ENCODE measurements at regions not wholly inside any gene's neighbourhood (a gene's known extent, or its start where the extent isn't known, plus 50 kb on each side); places are given as distances from the start of the nearest gene placed in this dataset.

DNA sequence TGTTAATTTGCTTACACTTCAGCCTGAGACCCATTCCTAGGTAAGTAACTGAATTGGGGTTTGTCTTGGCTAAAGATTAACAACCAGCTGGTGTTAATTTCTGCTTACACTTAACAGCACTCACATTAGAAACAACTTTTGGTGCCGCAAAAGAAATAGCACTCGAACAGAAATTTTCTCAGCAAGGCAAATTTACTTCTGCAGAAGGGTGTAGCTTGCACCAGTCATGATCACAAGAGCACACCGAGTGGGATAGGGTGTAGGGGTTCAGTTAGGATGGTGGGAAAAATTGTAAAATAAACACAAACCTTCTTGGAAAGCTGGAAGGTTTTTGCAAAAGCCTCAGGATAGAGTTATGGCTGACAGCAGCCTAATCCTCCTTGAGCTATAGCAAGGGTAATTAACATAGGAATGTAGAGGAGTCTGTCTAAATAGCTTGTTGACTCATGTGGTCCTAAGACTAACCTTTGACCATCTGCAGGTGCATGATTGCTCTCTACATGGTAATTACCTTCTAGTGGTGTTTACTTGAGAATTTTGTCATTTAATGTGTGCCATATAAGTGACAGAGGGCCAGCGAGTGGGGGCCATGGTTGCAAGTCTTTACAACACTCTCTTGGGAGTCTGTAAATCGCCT is 67.8 kb upstream of the CDK13 start:
- Mint-ChIP-seq H3K9me3 (peaks cover 0 to 22% (median 11%) of the 10 kb centered on the region in 7 donors), H3K36me3 (peaks cover 0 to 14% of the 10 kb centered on the region in 2 donors), H3K4me1 (no peaks in the 10 kb centered on the region), H3K27me3 (peaks cover 0 to 18% (median 13%) of the 10 kb centered on the region in 3 donors), H3K4me3 (no peak overlapping the region), H3K27ac (no peak overlapping the region)
- no peak for DNase-seq
- no peak for ATAC-seq (ENCODE audit: low read depth in 2 of 2)

DNA sequence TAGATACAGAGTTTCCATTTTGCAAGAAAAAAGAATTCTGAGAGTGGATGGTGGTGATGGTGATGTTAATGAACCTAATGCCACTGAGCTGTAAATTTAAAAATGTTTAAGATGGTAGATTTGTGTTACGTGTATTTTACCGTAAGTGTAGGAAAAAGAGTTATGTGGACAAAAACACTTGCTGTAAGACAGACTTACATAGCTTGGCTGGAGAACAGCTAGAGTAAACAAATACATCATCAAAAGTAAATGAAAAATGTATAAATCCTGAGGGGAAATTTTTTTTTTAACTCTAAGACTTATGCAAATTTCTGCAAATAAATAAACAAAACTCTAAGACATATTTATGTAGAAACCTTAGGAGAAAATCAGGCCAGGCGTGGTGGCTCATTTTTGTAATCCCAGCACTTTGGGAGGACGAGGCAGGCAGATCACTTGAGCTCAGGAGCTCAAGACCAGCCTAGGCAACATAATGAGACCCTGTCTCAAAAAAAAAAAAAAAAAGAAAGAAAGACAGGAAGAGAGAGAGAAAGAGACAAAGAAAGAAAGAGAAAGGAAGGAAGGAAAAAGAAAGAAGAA is 66.2 kb upstream of the CDK13 start:
- no peak for ATAC-seq (ENCODE audit: low read depth in 2 of 2)
- DNase-seq: no peak
- Mint-ChIP-seq H3K27ac (no peak overlapping the region), H3K4me3 (no peak overlapping the region), H3K36me3 (peaks cover 0 to 14% of the 10 kb centered on the region in 2 donors), H3K4me1 (no peaks in the 10 kb centered on the region), H3K9me3 (peaks cover 0 to 22% (median 11%) of the 10 kb centered on the region in 7 donors), H3K27me3 (peaks cover 0 to 18% (median 13%) of the 10 kb centered on the region in 3 donors)

DNA sequence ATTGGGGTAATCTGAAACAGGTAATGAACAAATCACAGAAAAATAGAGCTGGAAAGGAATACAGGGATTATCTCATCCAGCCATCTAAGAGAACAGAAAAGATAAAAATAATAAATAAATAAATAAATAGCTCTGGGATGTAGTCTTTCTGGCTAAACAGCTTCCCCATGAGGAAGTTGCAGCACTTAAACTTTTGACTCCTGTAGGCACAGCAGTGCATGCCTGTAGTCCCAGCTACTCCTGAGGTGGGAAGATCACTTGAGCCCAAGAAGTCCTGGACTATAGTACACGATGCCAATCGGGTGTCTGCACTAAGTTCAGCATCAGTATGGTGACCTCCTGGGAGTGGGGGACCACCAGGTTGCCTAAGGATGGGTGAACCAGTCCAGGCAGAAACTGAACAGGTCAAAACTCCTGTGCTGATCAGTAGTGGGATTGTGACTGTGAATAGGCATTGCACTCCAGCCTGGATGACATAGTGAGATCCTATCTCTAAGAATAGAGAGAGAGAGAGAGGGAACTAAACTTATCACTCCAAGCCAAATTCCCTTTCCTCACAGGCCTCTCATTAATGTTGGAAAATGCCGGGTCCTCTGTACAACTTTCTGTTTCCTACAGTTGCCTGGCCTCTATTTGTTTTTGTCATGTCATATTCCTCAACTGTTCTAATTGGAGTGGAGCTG is 61.7 kb upstream of the CDK13 start:
- no peak overlapping the region for H3K4me3 Mint-ChIP-seq
- no peak overlapping the region for H3K27ac Mint-ChIP-seq
- ATAC-seq (ENCODE audit: low read depth in 2 of 2): no peak

DNA sequence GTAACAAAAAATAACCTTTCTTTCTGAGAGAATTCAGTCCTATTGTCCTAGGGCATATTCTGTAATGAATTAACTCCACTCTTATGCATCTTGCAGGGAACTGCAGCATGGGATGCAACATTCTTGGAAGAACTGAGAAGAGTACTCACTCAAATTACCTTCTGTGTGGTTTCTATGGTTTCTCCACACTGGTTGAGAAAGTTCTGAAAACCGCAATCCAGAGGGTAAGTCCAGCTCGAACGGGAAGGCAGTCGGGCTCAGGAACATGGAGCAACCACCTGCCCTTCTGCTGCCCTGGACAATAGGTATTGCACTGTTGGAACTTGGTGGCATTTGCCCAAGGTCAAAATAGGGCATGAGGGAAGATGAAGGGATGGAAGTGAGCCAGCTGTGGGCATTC is 59.6 kb upstream of the CDK13 start:
- H3K4me3 Mint-ChIP-seq: no peak overlapping the region
- H3K9me3 Mint-ChIP-seq: no peaks in the 10 kb centered on the region
- H3K36me3 Mint-ChIP-seq: no peaks in the 10 kb centered on the region
- ATAC-seq (ENCODE audit: low read depth in 2 of 2): no peak
- no peaks in the 10 kb centered on the region for H3K4me1 Mint-ChIP-seq
- H3K27me3 Mint-ChIP-seq: peaks cover 6 to 8% (median 7%) of the 10 kb centered on the region in 3 donors
- DNase-seq: no peak
- no peak overlapping the region for H3K27ac Mint-ChIP-seq

More for the DNA sequence above, 61.7 kb upstream of the CDK13 start:
- peaks cover 0 to 4% (median 0%) of the 10 kb centered on the region in 7 donors for H3K9me3 Mint-ChIP-seq
- no peak for DNase-seq
- H3K36me3 Mint-ChIP-seq: no peaks in the 10 kb centered on the region
- no peaks in the 10 kb centered on the region for H3K4me1 Mint-ChIP-seq
- H3K27me3 Mint-ChIP-seq: peaks cover 0 to 13% (median 8%) of the 10 kb centered on the region in 3 donors

DNA sequence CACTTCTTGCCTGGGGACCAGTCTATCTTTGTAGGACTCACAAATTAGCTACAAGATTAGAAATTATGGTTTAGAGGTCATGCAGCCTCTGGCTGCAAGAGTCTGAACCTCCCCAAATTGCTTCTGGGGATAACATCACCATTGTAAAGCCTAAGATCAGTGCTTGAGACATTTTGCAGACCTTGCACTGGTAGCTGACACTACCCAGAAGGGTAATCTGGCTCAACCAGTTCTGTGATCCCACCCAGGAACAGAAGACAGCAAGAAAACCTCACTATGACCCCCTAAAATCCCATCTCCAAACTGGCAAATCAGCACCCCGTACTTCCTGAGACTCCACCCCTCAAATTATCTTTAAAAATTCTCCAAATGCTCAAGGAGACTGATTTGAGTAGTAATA is 58.2 kb upstream of the CDK13 start:
- Mint-ChIP-seq H3K4me1 (peaks cover 0 to 4% (median 0%) of the 10 kb centered on the region in 3 donors), H3K9me3 (no peaks in the 10 kb centered on the region), H3K36me3 (no peaks in the 10 kb centered on the region), H3K27ac (peak overlapping the region in 1 of 6 donors; percentile 57), H3K27me3 (peaks cover 6 to 8% (median 7%) of the 10 kb centered on the region in 3 donors), H3K4me3 (no peak overlapping the region)
- ATAC-seq (ENCODE audit: low read depth in 2 of 2) (no peak), DNase-seq (no peak)

DNA sequence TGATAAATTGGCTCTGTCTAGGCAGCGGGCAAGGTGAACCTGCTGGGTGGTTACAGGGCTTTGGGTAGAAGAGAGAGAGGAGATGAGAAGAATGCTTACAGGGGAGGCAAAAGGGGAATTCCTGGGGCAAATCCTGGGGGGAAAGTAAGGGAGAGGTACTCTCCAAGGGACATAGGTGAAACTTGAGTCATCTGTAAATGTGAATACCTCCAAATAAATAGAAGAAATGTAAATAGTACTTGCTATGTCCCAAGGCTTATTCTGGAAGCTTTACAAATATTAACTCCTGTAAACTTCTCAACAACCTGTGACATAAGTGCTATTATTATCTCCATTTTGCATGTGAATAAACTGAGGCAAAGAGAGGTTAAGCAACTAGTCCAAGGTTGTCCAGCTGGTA is 57.7 kb upstream of the CDK13 start:
- H3K9me3 Mint-ChIP-seq: no peaks in the 10 kb centered on the region

DNA sequence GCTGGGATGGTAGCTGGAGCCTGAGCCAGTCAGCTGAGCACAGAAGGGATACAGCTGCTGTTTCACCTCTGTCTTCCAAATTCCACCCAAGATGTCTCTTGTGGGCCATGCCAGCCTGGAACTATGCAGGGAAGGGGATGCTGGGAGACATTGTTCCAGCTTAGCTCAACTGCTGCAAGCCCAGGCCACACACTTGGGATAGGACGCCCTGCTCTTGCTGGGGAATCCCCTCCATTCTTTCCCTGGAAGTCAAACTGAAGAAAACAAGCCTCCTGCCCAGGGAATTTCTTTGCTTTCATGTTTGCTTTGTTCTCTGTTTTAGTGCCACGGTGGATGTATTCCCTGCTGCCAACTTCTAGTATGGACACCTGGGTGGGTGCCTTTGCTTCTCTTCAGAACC is 55.2 kb upstream of the CDK13 start:
- Mint-ChIP-seq H3K4me3 (no peak overlapping the region), H3K4me1 (peaks cover 0 to 4% (median 0%) of the 10 kb centered on the region in 3 donors), H3K36me3 (no peaks in the 10 kb centered on the region), H3K27ac (peak overlapping the region in 1 of 6 donors; percentile 80), H3K9me3 (no peaks in the 10 kb centered on the region), H3K27me3 (peaks cover 6 to 8% (median 7%) of the 10 kb centered on the region in 3 donors)
- ATAC-seq (ENCODE audit: low read depth in 2 of 2) (no peak), DNase-seq (no peak)

More for the DNA sequence above, 57.7 kb upstream of the CDK13 start:
- Mint-ChIP-seq H3K4me3 (no peak overlapping the region), H3K4me1 (peaks cover 0 to 4% (median 0%) of the 10 kb centered on the region in 3 donors), H3K36me3 (no peaks in the 10 kb centered on the region), H3K27ac (peak overlapping the region in 1 of 6 donors; percentile 57), H3K27me3 (peaks cover 6 to 8% (median 7%) of the 10 kb centered on the region in 3 donors)
- ATAC-seq (ENCODE audit: low read depth in 2 of 2) (no peak), DNase-seq (no peak)

DNA sequence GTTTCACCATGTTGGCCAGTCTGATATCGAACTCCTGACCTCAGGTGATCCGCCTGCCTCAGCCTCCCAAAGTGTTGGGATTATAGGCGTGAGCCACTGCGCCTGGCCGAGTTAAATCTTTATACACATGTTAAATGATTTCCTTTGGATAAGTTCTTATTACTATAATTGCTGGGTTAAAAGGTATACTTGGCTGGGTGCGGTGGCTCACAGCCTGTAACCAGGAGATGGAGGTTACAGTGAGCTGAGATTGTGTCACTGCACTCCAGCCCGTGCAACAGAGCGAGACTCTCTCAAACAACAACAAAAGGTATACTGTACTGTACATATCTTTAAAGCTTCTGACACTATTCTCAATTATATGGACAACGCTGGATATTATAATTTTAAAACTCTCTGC is 53.2 kb upstream of the CDK13 start:
- no peak for DNase-seq
- Mint-ChIP-seq H3K27me3 (peaks cover 0 to 12% (median 5%) of the 10 kb centered on the region in 3 donors), H3K27ac (no peak overlapping the region), H3K4me3 (peak overlapping the region in 3 of 8 donors; percentile 27 to 68 (median 51)), H3K4me1 (peaks cover 0 to 4% (median 0%) of the 10 kb centered on the region in 3 donors), H3K9me3 (no peaks in the 10 kb centered on the region), H3K36me3 (no peaks in the 10 kb centered on the region)
- no peak for ATAC-seq (ENCODE audit: low read depth in 2 of 2)

DNA sequence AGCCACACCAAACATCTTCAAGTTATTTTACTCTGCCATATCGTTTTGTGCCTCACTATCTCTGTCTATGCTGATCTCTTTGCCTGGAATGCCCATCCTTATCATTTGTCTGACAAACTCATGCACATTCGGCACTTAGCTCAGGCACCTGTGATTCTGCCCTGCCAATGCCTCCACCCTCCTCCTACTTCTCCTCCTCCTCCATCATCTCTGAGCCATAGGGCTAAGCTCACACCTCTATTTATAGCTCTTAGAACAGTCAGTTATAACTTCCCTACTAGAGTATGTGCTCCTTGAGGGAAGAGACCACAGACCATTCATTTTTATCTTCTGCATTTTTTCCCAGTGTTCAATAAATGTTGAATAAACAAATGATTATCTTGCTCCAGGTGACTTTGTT is 51.2 kb upstream of the CDK13 start:
- no peak overlapping the region for H3K27ac Mint-ChIP-seq
- H3K9me3 Mint-ChIP-seq: peaks cover 0 to 5% (median 0%) of the 10 kb centered on the region in 7 donors
- no peak for ATAC-seq (ENCODE audit: low read depth in 2 of 2)
- peaks cover 0 to 4% (median 0%) of the 10 kb centered on the region in 3 donors for H3K4me1 Mint-ChIP-seq
- no peak for DNase-seq
- H3K4me3 Mint-ChIP-seq: no peak overlapping the region
- H3K27me3 Mint-ChIP-seq: peaks cover 0 to 12% (median 0%) of the 10 kb centered on the region in 3 donors
- no peaks in the 10 kb centered on the region for H3K36me3 Mint-ChIP-seq

All from naive B cell (primary cell).